ENCODE measurements at regions not wholly inside any gene's neighbourhood (a gene's known extent, or its start where the extent isn't known, plus 50 kb on each side); places are given as distances from the start of the nearest gene placed in this dataset.

GRCh38 chr20:19940988-19941460 lies 76.1 kb upstream of the NAA20 start:
- no peak for TF ChIP-seq CTCF (IDR thresholded peaks at IDR 0.05; ENCODE audit: borderline replicate concordance, insufficient read depth, low read depth, low read length)

DNA sequence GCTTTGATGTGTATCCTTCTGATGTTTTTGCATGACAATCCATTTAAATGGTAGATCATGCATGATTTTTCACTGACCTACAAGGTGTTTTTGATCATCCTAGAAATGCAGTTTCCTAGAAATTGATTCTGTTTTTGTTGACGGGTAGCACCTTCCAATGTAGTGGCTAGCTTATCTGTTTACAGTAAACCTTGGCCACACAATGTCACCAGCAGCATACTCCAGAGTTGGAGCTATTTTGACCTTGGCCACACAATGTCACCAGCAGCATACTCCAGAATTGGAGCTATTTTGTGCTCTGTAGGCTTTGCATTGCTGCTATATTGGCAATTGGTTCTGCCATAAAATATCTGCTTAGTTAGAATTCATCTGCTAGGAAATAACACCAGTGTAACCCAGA lies 74.6 kb upstream of the NAA20 start:
- no peak overlapping the region for H3K4me3 ChIP-seq (ENCODE audit: low read depth, low read length)
- no peak for TF ChIP-seq CTCF (IDR thresholded peaks at IDR 0.05; ENCODE audit: borderline replicate concordance, insufficient read depth, low read depth, low read length)

More at GRCh38 chr20:19940988-19941460, 76.1 kb upstream of the NAA20 start:
- H3K4me3 ChIP-seq (ENCODE audit: low read depth, low read length): no peak overlapping the region

DNA sequence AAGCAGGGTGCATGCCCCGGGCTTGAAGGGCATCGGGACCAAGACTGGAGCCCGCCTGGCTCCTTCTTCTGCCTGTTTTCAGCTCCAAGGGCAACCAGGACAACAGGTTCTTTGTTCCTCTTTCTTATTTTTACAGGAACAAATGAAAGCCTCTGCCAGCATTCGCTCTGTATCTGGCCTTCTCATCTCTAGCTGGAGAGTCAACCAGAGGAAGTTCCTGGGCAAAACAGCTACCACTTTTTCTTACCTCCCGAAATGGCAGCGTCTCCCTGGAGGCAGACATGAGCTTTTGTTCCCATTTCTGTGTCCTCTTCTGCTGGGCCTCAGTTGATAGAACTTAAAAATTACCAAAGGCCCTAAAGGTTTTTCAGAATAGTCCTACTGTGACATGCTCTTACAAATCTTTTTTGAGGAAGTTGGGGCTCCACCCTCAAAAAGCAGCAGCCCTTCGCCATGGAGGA lies 74.1 kb upstream of the NAA20 start:
- no peak for TF ChIP-seq CTCF (IDR thresholded peaks at IDR 0.05; ENCODE audit: borderline replicate concordance, insufficient read depth, low read depth, low read length)

DNA sequence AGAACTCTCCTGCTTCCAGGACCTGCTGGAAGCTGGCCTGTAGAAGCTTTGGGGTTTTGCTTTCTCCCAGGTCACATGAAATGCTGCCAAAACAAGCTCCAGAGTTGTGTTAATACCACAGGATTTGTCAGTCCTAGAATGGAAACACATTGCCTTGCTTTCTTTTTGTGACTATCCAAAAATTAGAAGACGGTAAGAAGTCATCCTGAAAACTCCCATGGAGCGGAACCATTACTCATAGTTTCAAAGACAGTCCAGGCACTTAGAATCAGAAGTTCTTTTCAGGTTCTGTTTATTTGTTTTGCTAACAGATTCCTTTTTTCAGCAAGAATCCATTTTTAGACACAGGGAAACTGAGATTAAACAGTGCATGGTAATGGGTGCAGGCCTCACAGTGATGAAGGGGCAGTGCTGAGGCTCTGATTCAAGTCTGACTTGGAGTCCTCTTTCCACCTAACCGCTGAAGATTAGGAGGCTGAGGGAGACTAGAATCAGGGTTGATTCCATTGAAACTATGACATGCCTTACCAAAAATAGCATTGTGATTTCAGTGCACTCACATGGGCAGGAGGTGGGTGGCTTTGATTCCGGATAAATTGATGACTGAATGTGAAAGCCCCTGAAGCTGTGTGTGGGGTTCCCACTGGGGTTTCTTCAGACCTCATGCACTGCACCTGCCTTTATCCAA lies 72.2 kb upstream of the NAA20 start:
- no peak for TF ChIP-seq CTCF (IDR thresholded peaks at IDR 0.05; ENCODE audit: borderline replicate concordance, insufficient read depth, low read depth, low read length)
- no peak overlapping the region for H3K4me3 ChIP-seq (ENCODE audit: low read depth, low read length)

More for the DNA sequence above, 74.1 kb upstream of the NAA20 start:
- no peak overlapping the region for H3K4me3 ChIP-seq (ENCODE audit: low read depth, low read length)

DNA sequence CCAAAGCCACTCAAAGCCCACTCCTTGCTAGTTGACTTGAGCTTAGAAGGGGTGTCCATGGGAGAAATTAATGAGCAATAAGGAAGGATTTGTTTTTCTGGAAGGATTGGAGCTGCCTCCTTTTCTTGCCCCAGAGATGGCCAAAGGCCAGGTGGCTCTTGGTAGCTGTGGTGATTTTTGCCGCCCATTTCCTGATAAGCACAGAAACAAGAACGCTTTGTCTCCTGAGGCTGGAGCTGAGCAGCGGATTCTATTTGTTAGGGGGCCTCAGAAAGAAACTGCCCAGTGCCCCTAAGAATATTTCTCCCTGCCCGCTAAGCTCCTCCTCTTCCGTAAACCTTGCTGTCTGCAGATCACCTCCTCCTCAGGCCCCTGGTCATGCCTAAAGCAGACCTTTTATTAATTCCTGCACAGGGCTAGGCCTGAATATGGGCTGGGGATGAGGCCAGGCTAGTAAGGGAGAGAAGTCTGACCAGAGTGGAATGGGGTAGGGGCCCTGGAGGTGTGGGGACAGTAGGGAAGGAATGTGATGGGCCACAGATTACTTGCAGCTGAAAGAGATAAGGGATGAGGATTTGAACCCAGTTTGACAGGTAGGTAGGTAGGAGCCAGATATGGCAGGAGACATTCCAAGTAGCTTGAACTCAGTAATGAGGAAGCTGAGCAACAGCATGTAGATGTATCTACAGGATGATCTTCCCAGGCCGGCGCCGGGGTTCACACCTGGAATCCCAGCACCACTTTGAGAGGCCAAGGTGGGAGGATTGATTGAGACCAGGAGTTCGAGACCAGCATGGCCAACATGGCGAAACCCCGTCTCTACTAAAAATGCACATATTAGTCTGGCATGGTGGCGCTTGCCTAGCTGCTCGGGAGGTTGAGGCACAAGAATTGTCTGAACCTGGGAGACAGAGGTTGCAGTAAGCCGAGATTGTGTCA lies 71.2 kb upstream of the NAA20 start:
- TF ChIP-seq CTCF (IDR thresholded peaks at IDR 0.05; ENCODE audit: borderline replicate concordance, insufficient read depth, low read depth, low read length): no peak

GRCh38 chr20:19947611-19948264 lies 69.4 kb upstream of the NAA20 start:
- TF ChIP-seq CTCF (IDR thresholded peaks at IDR 0.05; ENCODE audit: borderline replicate concordance, insufficient read depth, low read depth, low read length): no peak
- no peak overlapping the region for H3K4me3 ChIP-seq (ENCODE audit: low read depth, low read length)

More for the DNA sequence above, 71.2 kb upstream of the NAA20 start:
- H3K4me3 ChIP-seq (ENCODE audit: low read depth, low read length): no peak overlapping the region

All from GM12875 (cell line).